ENCODE measurements at regions not wholly inside any gene's neighbourhood (a gene's known extent, or its start where the extent isn't known, plus 50 kb on each side); places are given as distances from the start of the nearest gene placed in this dataset.

- Histone ChIP-seq H3K4me1 (peaks cover 0 to 3% of the 10 kb centered on the region in 2 donors), H3K4me3 (no peak overlapping the region), H3K9me3 (no peaks in the 10 kb centered on the region), H3K27me3 (no peaks in the 10 kb centered on the region), H3K36me3 (no peaks in the 10 kb centered on the region), H3K27ac (no peak overlapping the region)
- ATAC-seq: no peak
- no peak for TF ChIP-seq CTCF (IDR thresholded peaks at IDR 0.05)
- intact Hi-C loops (cut with DNase I): no loop called here
- peak in 1 of 4 donors; percentile 65 for DNase-seq
These were observed 179.4 kb downstream of the ETS1 start for GRCh38 chr11:128407962-128408361.

GRCh38 chr11:128405714-128406662, 181.4 kb downstream of the ETS1 start:
- Histone ChIP-seq H3K4me3 (no peak overlapping the region), H3K9me3 (no peaks in the 10 kb centered on the region), H3K4me1 (no peaks in the 10 kb centered on the region), H3K27ac (no peak overlapping the region), H3K27me3 (no peaks in the 10 kb centered on the region), H3K36me3 (no peaks in the 10 kb centered on the region)
- ATAC-seq (peak; percentile 25), DNase-seq (peak in 1 of 4 donors; percentile 55)
- no peak for TF ChIP-seq CTCF (IDR thresholded peaks at IDR 0.05)
- intact Hi-C loops (cut with DNase I): no loop called here

GRCh38 chr11:128405112-128405511, 182.2 kb downstream of the ETS1 start:
- Histone ChIP-seq H3K4me1 (no peaks in the 10 kb centered on the region), H3K27me3 (no peaks in the 10 kb centered on the region), H3K4me3 (no peak overlapping the region), H3K27ac (no peak overlapping the region), H3K36me3 (no peaks in the 10 kb centered on the region), H3K9me3 (no peaks in the 10 kb centered on the region)
- TF ChIP-seq CTCF (IDR thresholded peaks at IDR 0.05): no peak
- ATAC-seq (no peak), DNase-seq (no peak)
- intact Hi-C loops (cut with DNase I): no loop called here

GRCh38 chr11:128404437-128404836, 182.9 kb downstream of the ETS1 start:
- Histone ChIP-seq H3K36me3 (no peaks in the 10 kb centered on the region), H3K4me3 (no peak overlapping the region), H3K27me3 (no peaks in the 10 kb centered on the region), H3K27ac (no peak overlapping the region), H3K4me1 (peaks cover 0 to 3% of the 10 kb centered on the region in 2 donors), H3K9me3 (no peaks in the 10 kb centered on the region)
- no peak for TF ChIP-seq CTCF (IDR thresholded peaks at IDR 0.05)
- no peak for DNase-seq
- intact Hi-C loops (cut with DNase I): no loop called here
- ATAC-seq: no peak

- intact Hi-C loops (cut with DNase I): no loop called here
- Histone ChIP-seq H3K27ac (no peak overlapping the region), H3K4me3 (no peak overlapping the region), H3K27me3 (no peaks in the 10 kb centered on the region), H3K9me3 (no peaks in the 10 kb centered on the region), H3K36me3 (no peaks in the 10 kb centered on the region), H3K4me1 (peaks cover 0 to 12% of the 10 kb centered on the region in 2 donors)
- DNase-seq (no peak), ATAC-seq (no peak)
- no peak for TF ChIP-seq CTCF (IDR thresholded peaks at IDR 0.05)
These were observed 186.8 kb downstream of the ETS1 start for GRCh38 chr11:128400382-128401203.
